ENCODE measurements at regions not wholly inside any gene's neighbourhood (a gene's known extent, or its start where the extent isn't known, plus 50 kb on each side); places are given as distances from the start of the nearest gene placed in this dataset.

DNA sequence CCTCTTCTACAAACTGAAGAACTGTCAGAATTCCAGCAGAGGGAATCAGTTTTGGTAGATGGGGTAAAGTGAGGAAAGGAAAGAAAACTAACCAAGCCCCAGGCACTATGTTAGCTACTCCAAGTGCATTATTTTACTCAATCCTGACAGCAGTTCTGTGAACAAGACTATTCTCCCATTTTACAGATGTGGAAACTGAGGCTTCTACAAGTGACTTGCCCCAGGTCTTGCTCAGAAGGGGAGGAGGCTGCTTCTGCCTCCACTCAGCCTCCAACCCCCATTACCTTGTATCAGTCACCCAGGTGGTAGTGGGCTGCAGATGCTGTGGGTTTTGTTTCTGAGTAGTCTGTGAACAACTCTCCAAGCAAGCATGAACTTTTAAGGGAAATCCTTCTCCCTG is 315.2 kb upstream of the MAF start:
- no peak for DNase-seq

- DNase-seq: no peak
These were observed 314.6 kb upstream of the MAF start for GRCh38 chr16:79914961-79915720.

DNA sequence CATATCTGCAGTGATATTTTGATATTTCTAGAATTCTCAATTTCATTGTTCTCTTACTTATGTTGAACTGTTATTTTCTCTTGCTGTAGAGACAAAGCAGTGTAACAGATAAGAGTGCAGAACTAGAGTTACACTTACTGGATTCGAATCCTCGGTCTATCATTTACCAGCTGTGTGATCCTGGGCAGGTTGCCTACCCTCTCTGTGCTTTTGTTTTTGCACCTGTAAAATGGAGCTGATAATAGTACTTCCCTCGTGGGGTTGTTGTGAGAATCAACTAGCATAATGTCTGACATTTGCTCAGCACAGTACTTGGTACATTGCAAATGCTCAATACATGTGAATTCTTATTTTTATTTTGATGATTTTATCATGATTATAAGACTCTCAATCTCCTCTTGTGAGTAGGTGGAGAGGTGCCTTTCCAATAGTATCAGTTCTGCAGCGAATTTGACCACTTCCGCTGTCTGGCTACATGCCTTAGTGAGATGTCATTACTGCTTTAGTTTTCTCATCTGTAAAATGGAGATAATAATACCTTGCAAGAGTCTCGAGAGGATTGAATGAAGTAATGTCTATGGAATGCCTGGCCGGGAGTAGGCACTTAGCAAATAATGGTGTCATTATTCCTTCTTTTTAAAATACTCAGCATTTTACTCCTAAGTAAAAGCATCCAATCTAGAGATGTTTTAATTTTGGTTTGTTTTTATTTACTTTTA is 312.2 kb upstream of the MAF start:
- DNase-seq: no peak

GRCh38 chr16:79911660-79912059 is 311.1 kb upstream of the MAF start:
- DNase-seq: no peak

GRCh38 chr16:79909571-79909970 is 309.0 kb upstream of the MAF start:
- no peak for DNase-seq

DNA sequence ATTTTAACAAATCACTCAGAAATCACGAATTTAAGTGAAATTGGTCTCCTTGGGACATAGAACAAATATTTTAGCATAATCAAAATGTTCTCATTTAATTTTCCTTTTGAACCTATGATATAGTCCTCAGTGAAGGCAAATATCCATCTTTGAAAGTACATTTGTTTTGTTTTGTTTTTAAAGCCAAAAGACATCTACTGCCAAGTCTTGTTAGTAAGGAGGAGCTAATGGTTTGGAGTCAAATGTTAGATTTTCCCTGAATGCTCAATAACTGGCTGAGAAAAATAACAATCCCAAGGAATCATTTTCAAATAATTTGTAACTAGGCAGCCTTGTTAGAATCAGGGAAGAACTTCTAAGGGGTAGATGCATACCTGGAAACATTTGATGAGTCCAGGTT is 302.9 kb upstream of the MAF start:
- DNase-seq: no peak

DNA sequence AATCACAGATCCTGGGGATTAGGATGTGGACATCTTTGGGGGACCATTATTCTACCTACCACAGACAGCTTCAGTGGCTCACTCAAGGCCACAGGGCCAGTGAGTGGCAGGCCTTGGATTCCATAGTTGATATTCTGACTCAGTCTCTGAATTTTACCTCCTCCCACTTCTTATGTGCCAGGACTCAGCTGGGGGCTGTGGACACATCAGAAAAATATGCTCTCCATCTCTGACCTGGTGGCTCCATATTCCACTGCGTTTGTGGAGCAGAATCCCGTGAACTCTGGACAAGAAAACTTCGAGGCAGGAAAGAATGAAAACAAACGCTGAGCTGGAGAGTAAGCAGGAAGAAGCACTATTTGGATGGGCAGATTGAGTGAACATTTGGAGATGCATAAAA is 301.8 kb upstream of the MAF start:
- DNase-seq: no peak

DNA sequence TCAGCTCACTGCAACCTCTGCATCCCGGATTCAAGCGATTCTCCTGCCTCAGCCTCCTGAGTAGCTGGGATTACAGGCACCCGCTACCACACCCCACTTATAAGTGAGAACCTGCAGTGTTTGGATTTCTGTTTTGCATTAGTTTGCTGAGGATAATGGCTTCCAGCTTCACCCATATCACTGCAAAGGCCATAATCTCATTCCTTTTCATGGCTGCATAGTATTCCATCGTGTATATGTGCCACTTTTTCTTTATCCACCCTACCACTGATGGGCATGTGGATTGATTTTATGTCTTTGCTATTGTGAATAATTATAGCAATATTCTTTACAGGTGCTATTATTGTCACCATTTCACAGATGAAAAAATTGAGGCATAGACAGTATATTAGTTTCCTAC is 301.0 kb upstream of the MAF start:
- DNase-seq: no peak

DNA sequence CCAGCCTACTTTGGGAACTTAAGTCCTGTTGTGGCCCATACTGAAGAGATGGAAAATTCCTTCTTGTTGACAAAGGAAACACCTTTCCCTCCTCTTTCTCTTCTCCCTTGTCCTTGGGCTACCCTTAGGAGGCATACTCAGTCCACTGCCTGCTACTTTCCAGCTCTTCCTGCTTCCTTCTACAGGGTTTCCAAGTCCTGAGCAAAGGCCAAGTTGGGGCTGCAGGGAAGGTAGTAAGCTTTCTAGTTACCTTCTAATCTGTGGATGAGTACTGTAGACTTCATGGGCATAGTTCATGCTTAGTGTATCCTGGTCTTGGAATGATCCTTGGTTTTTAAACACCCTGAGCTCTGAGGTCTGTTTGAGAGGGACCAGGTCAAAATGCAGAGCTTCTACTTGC is 299.2 kb upstream of the MAF start:
- DNase-seq: no peak

- DNase-seq: no peak
These were observed 298.8 kb upstream of the MAF start for GRCh38 chr16:79899316-79899715.

- DNase-seq: no peak
These were observed 298.2 kb upstream of the MAF start for GRCh38 chr16:79898703-79899102.

- no peak for DNase-seq
These were observed 297.1 kb upstream of the MAF start for GRCh38 chr16:79897453-79898146.

- no peak for DNase-seq
These were observed 296.5 kb upstream of the MAF start for GRCh38 chr16:79897104-79897452.

DNA sequence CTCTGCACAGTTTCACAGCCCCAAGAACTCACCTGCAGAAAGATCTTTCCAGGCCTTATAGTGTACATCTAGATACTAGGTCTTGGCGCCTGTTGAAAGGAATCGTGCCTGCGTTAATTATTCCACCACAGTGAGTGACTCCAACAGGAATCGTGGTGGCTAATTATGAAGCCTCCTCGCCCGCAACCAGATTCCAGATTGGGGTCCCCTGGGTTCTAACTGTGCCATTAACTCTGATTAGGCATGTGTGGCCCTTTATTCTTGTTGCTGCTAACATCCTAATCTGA is 295.3 kb upstream of the MAF start:
- no peak for DNase-seq

DNA sequence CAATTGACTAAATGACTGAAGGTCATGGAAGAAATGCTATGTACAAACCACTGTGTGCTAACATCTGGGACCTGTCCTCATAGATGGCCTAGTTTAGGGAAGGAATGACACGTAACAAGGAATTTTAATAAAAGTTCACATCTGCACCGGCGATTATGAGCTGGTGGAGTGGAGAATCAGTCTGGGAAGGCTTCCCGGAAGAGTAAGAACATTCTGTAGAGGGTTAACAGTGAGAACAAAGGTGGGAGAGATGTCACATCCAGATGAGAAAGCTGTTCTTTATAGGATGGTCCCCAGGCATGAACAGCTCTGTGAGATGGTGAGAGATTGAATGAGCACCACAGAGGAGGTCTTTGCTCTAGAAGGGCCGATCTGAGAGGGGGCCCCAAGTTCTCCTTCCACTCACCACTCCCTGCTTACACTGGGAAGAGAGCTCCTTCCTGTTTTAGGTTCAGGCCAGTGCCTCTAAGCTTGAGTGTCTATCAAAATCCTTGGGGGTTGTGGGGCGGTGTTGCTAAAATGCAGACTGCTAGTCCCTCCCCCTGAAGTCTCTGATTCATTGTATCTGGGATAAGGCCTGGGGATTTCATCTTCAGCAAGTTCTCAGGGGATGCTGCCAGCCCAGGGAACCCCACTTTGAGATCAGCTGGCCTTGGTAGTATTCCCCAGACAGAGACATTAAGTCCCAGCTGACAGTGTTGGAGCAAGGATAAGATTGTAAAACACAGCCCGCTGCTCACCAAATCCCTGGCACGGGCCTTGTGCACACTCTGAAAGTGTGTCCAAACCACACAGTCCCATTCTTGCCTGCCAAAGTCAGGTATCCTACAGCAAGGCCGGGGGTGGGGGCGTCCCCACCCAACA is 294.7 kb upstream of the MAF start:
- DNase-seq: no peak

- DNase-seq: no peak
These were observed 292.9 kb upstream of the MAF start for GRCh38 chr16:79893445-79893844.

DNA sequence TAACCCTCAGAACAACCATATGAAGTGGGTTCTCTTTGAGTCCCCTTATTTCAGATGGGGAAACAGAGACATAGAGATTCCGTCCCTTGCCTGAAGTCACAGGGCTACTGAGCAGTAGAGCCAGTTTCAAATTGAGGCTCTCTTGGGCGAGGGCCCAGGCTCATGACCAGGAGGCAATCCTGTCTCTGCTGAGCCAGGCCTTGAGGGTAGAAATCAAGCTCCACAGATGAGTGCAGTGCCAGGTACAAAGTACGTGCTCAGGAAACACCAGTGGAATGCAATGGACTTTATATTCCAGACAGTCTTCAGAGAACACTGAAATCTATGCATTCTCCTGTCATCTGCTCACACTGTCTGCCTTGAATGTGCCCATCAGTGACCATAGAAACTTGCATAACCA is 291.7 kb upstream of the MAF start:
- no peak for DNase-seq

DNA sequence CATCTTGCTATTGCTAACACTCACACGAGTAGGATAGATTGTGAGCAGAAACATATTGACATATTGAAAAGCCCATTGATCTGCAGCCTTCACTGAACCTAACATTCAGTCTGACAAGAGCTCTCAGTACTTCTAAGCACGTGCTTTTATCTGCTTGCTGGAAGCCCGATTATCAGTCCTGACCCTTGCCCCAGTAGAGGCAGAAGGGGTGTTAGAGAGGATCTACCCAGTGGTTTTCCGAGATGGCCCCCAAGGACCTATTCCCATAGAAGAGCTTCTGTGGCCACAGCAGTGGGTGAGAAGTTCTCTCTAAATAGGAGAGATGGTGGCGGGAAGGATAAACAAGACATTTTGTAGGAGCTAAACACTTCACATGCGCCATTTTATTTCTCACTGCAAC is 290.9 kb upstream of the MAF start:
- no peak for DNase-seq

GRCh38 chr16:79887541-79888540 is 287.3 kb upstream of the MAF start:
- no peak for DNase-seq

DNA sequence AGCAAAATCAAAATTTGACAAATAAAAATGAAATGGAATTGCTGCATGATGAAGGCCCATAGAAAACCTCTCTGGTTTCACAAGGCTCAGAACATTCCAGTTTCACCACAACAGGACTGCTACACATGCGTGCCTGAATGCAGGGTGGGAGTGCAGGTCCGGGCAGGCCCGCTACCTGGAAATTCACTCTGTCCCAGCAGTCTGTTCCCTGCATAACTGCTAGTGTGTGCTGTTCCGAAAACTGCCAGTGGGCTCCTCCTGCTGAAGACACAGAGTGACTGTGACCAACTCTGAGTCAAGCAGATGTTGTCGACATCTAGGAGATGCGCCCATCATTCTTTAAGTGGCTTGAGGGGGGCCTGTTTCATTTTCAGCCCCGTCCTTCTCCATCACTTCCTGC is 284.8 kb upstream of the MAF start:
- DNase-seq: no peak

DNA sequence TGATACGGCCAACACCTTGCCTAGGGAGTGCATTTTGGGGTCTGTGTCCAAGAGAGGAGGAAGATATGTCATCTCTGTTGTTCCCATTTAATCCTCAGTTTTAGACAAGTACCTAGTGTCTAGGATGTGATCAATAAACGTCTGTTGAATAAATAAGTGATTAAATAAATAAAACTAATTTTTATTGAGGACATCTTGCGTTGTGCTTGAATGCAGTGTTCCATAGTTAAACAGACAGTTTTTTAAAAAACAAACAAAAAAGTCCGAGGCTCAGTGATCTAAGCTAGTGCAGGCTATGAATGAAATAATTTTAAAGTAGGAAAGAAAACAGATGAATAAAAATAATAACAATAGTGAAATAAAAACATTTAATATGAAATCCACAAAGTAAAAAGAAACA is 283.0 kb upstream of the MAF start:
- no peak for DNase-seq

- DNase-seq: no peak
These were observed 281.9 kb upstream of the MAF start for GRCh38 chr16:79882340-79883005.
